ENCODE measurements at regions not wholly inside any gene's neighbourhood (a gene's known extent, or its start where the extent isn't known, plus 50 kb on each side); places are given as distances from the start of the nearest gene placed in this dataset.

- no peak overlapping the region for H4K8ac ChIP-seq (ENCODE audit: low read depth, low read length)
- H2BK5ac ChIP-seq (ENCODE audit: low read length) = no peak overlapping the region
- no peak overlapping the region for H3K4me3 ChIP-seq (ENCODE audit: low read length)
- no peaks in the 10 kb centered on the region for H3K79me1 ChIP-seq (ENCODE audit: low read length)
- no peaks in the 10 kb centered on the region for H3K79me2 ChIP-seq (ENCODE audit: control insufficient read depth, insufficient read depth, low read length)
- no peak for DNase-seq
- H3K4me2 ChIP-seq (ENCODE audit: low read length) = no peak overlapping the region
- no peak overlapping the region for H4K5ac ChIP-seq (ENCODE audit: low read length)
- H3K36me3 ChIP-seq (ENCODE audit: control insufficient read depth, insufficient read depth, low read length) = no peaks in the 10 kb centered on the region
- H3K56ac ChIP-seq (ENCODE audit: low read length) = no peak overlapping the region
- H3K23ac ChIP-seq (ENCODE audit: low read length) = no peak overlapping the region
- no peaks in the 10 kb centered on the region for H3K4me1 ChIP-seq (ENCODE audit: control insufficient read depth, low read depth, low read length)
- no peak overlapping the region for H2BK15ac ChIP-seq (replicated peaks; ENCODE audit: low read depth)
- H3K27ac ChIP-seq (ENCODE audit: low read depth, low read length) = no peak overlapping the region
- peak overlapping the region; percentile 60 for H3K18ac ChIP-seq (ENCODE audit: low read length)
- H3K27me3 ChIP-seq (ENCODE audit: insufficient read depth, low read length, poor library complexity) = no peaks in the 10 kb centered on the region
- no peak overlapping the region for H2AK5ac ChIP-seq (ENCODE audit: low read length)
- H3K4ac ChIP-seq (ENCODE audit: low read depth, low read length) = peak overlapping the region; percentile 38
- H2BK120ac ChIP-seq (ENCODE audit: low read depth, low read length) = no peak overlapping the region
- H3K9ac ChIP-seq (ENCODE audit: low read length) = no peak overlapping the region
- WGBS (ENCODE audit: extremely low coverage, insufficient coverage, low lambda C conversion rate) = no CpG with 5 or more reads among the region's 36 CpGs
Measured at GRCh38 chr12:113766131-113766878, 199.8 kb downstream of the RBM19 start.

- Histone ChIP-seq H3K27ac (ENCODE audit: low read depth, low read length) (no peak overlapping the region), H2BK120ac (ENCODE audit: low read depth, low read length) (no peak overlapping the region), H4K5ac (ENCODE audit: low read length) (no peak overlapping the region), H3K79me2 (ENCODE audit: control insufficient read depth, insufficient read depth, low read length) (no peaks in the 10 kb centered on the region), H3K27me3 (ENCODE audit: insufficient read depth, low read length, poor library complexity) (no peaks in the 10 kb centered on the region), H3K4me1 (ENCODE audit: control insufficient read depth, low read depth, low read length) (no peaks in the 10 kb centered on the region), H3K79me1 (ENCODE audit: low read length) (no peaks in the 10 kb centered on the region), H2AK5ac (ENCODE audit: low read length) (no peak overlapping the region), H3K56ac (ENCODE audit: low read length) (no peak overlapping the region), H3K18ac (ENCODE audit: low read length) (no peak overlapping the region), H3K9ac (ENCODE audit: low read length) (no peak overlapping the region), H3K36me3 (ENCODE audit: control insufficient read depth, insufficient read depth, low read length) (no peaks in the 10 kb centered on the region), H3K4ac (ENCODE audit: low read depth, low read length) (no peak overlapping the region), H2BK5ac (ENCODE audit: low read length) (no peak overlapping the region), H3K23ac (ENCODE audit: low read length) (no peak overlapping the region), H3K4me3 (ENCODE audit: low read length) (no peak overlapping the region), H2BK15ac (replicated peaks; ENCODE audit: low read depth) (no peak overlapping the region), H3K4me2 (ENCODE audit: low read length) (no peak overlapping the region), H4K8ac (ENCODE audit: low read depth, low read length) (no peak overlapping the region)
- no CpG with 5 or more reads among the region's 10 CpGs for WGBS (ENCODE audit: extremely low coverage, insufficient coverage, low lambda C conversion rate)
- DNase-seq = no peak
Measured at GRCh38 chr12:113764661-113765060, 201.5 kb downstream of the RBM19 start.

GRCh38 chr12:113762882-113763816, 203.0 kb downstream of the RBM19 start:
- Histone ChIP-seq H3K4me2 (ENCODE audit: low read length) (no peak overlapping the region), H3K27ac (ENCODE audit: low read depth, low read length) (no peak overlapping the region), H2BK5ac (ENCODE audit: low read length) (no peak overlapping the region), H3K27me3 (ENCODE audit: insufficient read depth, low read length, poor library complexity) (no peaks in the 10 kb centered on the region), H3K4me1 (ENCODE audit: control insufficient read depth, low read depth, low read length) (no peaks in the 10 kb centered on the region), H3K79me1 (ENCODE audit: low read length) (no peaks in the 10 kb centered on the region), H4K8ac (ENCODE audit: low read depth, low read length) (no peak overlapping the region), H3K23ac (ENCODE audit: low read length) (peak overlapping the region; percentile 45), H4K5ac (ENCODE audit: low read length) (no peak overlapping the region), H3K79me2 (ENCODE audit: control insufficient read depth, insufficient read depth, low read length) (no peaks in the 10 kb centered on the region), H2AK5ac (ENCODE audit: low read length) (no peak overlapping the region), H3K18ac (ENCODE audit: low read length) (no peak overlapping the region), H3K36me3 (ENCODE audit: control insufficient read depth, insufficient read depth, low read length) (no peaks in the 10 kb centered on the region), H2BK120ac (ENCODE audit: low read depth, low read length) (no peak overlapping the region), H3K9ac (ENCODE audit: low read length) (no peak overlapping the region), H3K4ac (ENCODE audit: low read depth, low read length) (no peak overlapping the region), H3K56ac (ENCODE audit: low read length) (no peak overlapping the region), H3K4me3 (ENCODE audit: low read length) (no peak overlapping the region), H2BK15ac (replicated peaks; ENCODE audit: low read depth) (no peak overlapping the region)
- no peak for DNase-seq
- no CpG with 5 or more reads among the region's 17 CpGs for WGBS (ENCODE audit: extremely low coverage, insufficient coverage, low lambda C conversion rate)

- Histone ChIP-seq H3K23ac (ENCODE audit: low read length) (no peak overlapping the region), H2BK15ac (replicated peaks; ENCODE audit: low read depth) (no peak overlapping the region), H3K4me2 (ENCODE audit: low read length) (no peak overlapping the region), H3K4ac (ENCODE audit: low read depth, low read length) (no peak overlapping the region), H2AK5ac (ENCODE audit: low read length) (no peak overlapping the region), H4K8ac (ENCODE audit: low read depth, low read length) (no peak overlapping the region), H3K18ac (ENCODE audit: low read length) (no peak overlapping the region), H2BK120ac (ENCODE audit: low read depth, low read length) (no peak overlapping the region), H3K4me3 (ENCODE audit: low read length) (no peak overlapping the region), H3K27ac (ENCODE audit: low read depth, low read length) (no peak overlapping the region), H3K79me1 (ENCODE audit: low read length) (no peaks in the 10 kb centered on the region), H4K5ac (ENCODE audit: low read length) (no peak overlapping the region), H3K27me3 (ENCODE audit: insufficient read depth, low read length, poor library complexity) (no peaks in the 10 kb centered on the region), H3K4me1 (ENCODE audit: control insufficient read depth, low read depth, low read length) (no peaks in the 10 kb centered on the region), H3K9ac (ENCODE audit: low read length) (no peak overlapping the region), H2BK5ac (ENCODE audit: low read length) (no peak overlapping the region), H3K36me3 (ENCODE audit: control insufficient read depth, insufficient read depth, low read length) (no peaks in the 10 kb centered on the region), H3K79me2 (ENCODE audit: control insufficient read depth, insufficient read depth, low read length) (no peaks in the 10 kb centered on the region), H3K56ac (ENCODE audit: low read length) (peak overlapping the region; percentile 10)
- no CpG with 5 or more reads among the region's 19 CpGs for WGBS (ENCODE audit: extremely low coverage, insufficient coverage, low lambda C conversion rate)
- DNase-seq = peak; percentile 64
Measured at GRCh38 chr12:113762155-113762881, 203.8 kb downstream of the RBM19 start.

- Histone ChIP-seq H3K79me2 (ENCODE audit: control insufficient read depth, insufficient read depth, low read length) (no peaks in the 10 kb centered on the region), H3K27me3 (ENCODE audit: insufficient read depth, low read length, poor library complexity) (no peaks in the 10 kb centered on the region), H3K18ac (ENCODE audit: low read length) (no peak overlapping the region)
Measured at GRCh38 chr12:113759135-113759534, 207.0 kb downstream of the RBM19 start.

More at GRCh38 chr12:113759135-113759534, 207.0 kb downstream of the RBM19 start:
- Histone ChIP-seq H3K4ac (ENCODE audit: low read depth, low read length) (no peak overlapping the region), H2AK5ac (ENCODE audit: low read length) (no peak overlapping the region), H4K5ac (ENCODE audit: low read length) (no peak overlapping the region), H3K27ac (ENCODE audit: low read depth, low read length) (no peak overlapping the region), H3K4me3 (ENCODE audit: low read length) (no peak overlapping the region), H3K36me3 (ENCODE audit: control insufficient read depth, insufficient read depth, low read length) (no peaks in the 10 kb centered on the region), H4K8ac (ENCODE audit: low read depth, low read length) (no peak overlapping the region), H3K9ac (ENCODE audit: low read length) (no peak overlapping the region), H3K23ac (ENCODE audit: low read length) (no peak overlapping the region), H2BK5ac (ENCODE audit: low read length) (no peak overlapping the region), H3K79me1 (ENCODE audit: low read length) (no peaks in the 10 kb centered on the region), H2BK15ac (replicated peaks; ENCODE audit: low read depth) (no peak overlapping the region), H3K56ac (ENCODE audit: low read length) (no peak overlapping the region), H3K4me2 (ENCODE audit: low read length) (no peak overlapping the region), H2BK120ac (ENCODE audit: low read depth, low read length) (no peak overlapping the region), H3K4me1 (ENCODE audit: control insufficient read depth, low read depth, low read length) (no peaks in the 10 kb centered on the region)
- WGBS (ENCODE audit: extremely low coverage, insufficient coverage, low lambda C conversion rate) = no CpG with 5 or more reads among the region's 2 CpGs
- DNase-seq = no peak
